Erythroblast (primary cell): ENCODE measurements at regions not wholly inside any gene's neighbourhood (a gene's known extent, or its start where the extent isn't known, plus 50 kb on each side); places are given as distances from the start of the nearest gene placed in this dataset.

Experiments used
- GATA1 ChIP-seq: IDR thresholded peaks from 2 replicates; pipeline ENCODE4 v1.6.1; 2011; ENCODE audit warnings: low read depth, mild to moderate bottlenecking, control low read depth, low read length, moderate library complexity
- POLR2A ChIP-seq: IDR thresholded peaks from 2 replicates; pipeline ENCODE4 v1.6.1; 2011; ENCODE audit warnings: mild to moderate bottlenecking, low read length

DNA sequence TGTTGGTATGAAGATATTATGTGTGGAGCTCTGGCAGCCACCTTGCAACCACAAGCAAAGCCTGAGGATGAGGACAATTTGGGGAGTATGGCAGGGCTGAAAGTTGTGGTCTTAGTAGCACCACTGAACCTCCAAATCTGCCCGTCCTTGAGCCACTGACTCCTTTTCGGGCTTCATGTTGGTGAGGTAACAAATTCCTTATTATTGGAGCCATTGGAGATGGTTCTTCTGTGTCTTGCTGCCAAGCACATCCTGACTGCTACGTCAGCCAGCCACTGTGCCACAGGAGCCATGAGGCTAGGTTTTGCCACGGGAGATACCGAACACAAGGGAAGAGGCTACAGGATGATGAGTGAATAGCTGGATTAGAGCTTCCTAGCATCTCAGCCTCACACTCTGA is 201.6 kb downstream of the BMP7 start:
- TF ChIP-seq POLR2A: no peak
- no peak for TF ChIP-seq GATA1
